Activated CD4-positive, alpha-beta T cell treated with anti-CD3 and anti-CD28 coated beads, Interleukin-10, Interleukin-2, amounts not matched to agents 100 ng/mL and 50 ng/mL, durations not matched to agents 16 hours and 8 hours (primary cell): ENCODE measurements at regions not wholly inside any gene's neighbourhood (a gene's known extent, or its start where the extent isn't known, plus 50 kb on each side); places are given as distances from the start of the nearest gene placed in this dataset.
"Not testable (repeated sequence)": the region's sequence is repeated elsewhere in the genome, so short reads cannot be mapped to it uniquely, and the experiment has no call there.

Source experiments
- DNase-seq: peaks from one replicate; pipeline ENCODE4 v3.0.0-alpha.2; 2020

GRCh38 chr1:146630302-146630701, 307.8 kb upstream of the NBPF12 start:
- not testable (repeated sequence) for DNase-seq

- DNase-seq, result not testable (repeated sequence)
These were observed 319.5 kb upstream of the NBPF12 start for GRCh38 chr1:146618582-146618981.

GRCh38 chr1:146604681-146605080, 333.4 kb upstream of the NBPF12 start:
- DNase-seq, result not testable (repeated sequence)

GRCh38 chr1:146600720-146601307, 337.3 kb upstream of the NBPF12 start:
- not testable (repeated sequence) for DNase-seq

GRCh38 chr1:146599906-146600305, 338.2 kb upstream of the NBPF12 start:
- not testable (repeated sequence) for DNase-seq

- DNase-seq, result not testable (repeated sequence)
These were observed 352.4 kb upstream of the NOTCH2NLA start for GRCh38 chr1:146581229-146581628.

GRCh38 chr1:146567541-146567940, 338.7 kb upstream of the NOTCH2NLA start:
- DNase-seq, result not testable (repeated sequence)

GRCh38 chr1:146558032-146558431, 329.2 kb upstream of the NOTCH2NLA start:
- DNase-seq, result not testable (repeated sequence)

- not testable (repeated sequence) for DNase-seq
These were observed 327.6 kb upstream of the NOTCH2NLA start for GRCh38 chr1:146556405-146556804.

GRCh38 chr1:146552414-146552813, 323.6 kb upstream of the NOTCH2NLA start:
- DNase-seq, result not testable (repeated sequence)

GRCh38 chr1:146548684-146549083, 319.9 kb upstream of the NOTCH2NLA start:
- DNase-seq, result not testable (repeated sequence)

- not testable (repeated sequence) for DNase-seq
These were observed 317.4 kb upstream of the NOTCH2NLA start for GRCh38 chr1:146546189-146546588.

- not testable (repeated sequence) for DNase-seq
These were observed 309.1 kb upstream of the NOTCH2NLA start for GRCh38 chr1:146537775-146538373.

- not testable (repeated sequence) for DNase-seq
These were observed 307.2 kb upstream of the NOTCH2NLA start for GRCh38 chr1:146536028-146536427.

GRCh38 chr1:146535575-146535974, 306.8 kb upstream of the NOTCH2NLA start:
- not testable (repeated sequence) for DNase-seq

GRCh38 chr1:146530958-146531357, 302.1 kb upstream of the NOTCH2NLA start:
- DNase-seq, result not testable (repeated sequence)

- not testable (repeated sequence) for DNase-seq
These were observed 294.0 kb upstream of the NOTCH2NLA start for GRCh38 chr1:146522812-146523211.

- not testable (repeated sequence) for DNase-seq
These were observed 293.5 kb upstream of the NOTCH2NLA start for GRCh38 chr1:146522345-146522744.

GRCh38 chr1:146521804-146522203, 293.0 kb upstream of the NOTCH2NLA start:
- not testable (repeated sequence) for DNase-seq

GRCh38 chr1:146513754-146514153, 284.9 kb upstream of the NOTCH2NLA start:
- DNase-seq, result not testable (repeated sequence)

GRCh38 chr1:146511047-146511777, 282.4 kb upstream of the NOTCH2NLA start:
- DNase-seq, result not testable (repeated sequence)

- DNase-seq, result not testable (repeated sequence)
These were observed 281.6 kb upstream of the NOTCH2NLA start for GRCh38 chr1:146510248-146510983.

GRCh38 chr1:146504121-146504520, 275.3 kb upstream of the NOTCH2NLA start:
- DNase-seq, result not testable (repeated sequence)
